H9 (cell line): ENCODE measurements at regions not wholly inside any gene's neighbourhood (a gene's known extent, or its start where the extent isn't known, plus 50 kb on each side); places are given as distances from the start of the nearest gene placed in this dataset.

ENCODE experiments used
- DNase-seq: peaks from one replicate; pipeline ENCODE4 v3.0.0-alpha.2; 2017
- H2AFZ ChIP-seq: one replicate; pipeline ENCODE4 v1.6.1; 2013; ENCODE audit warnings: mild to moderate bottlenecking, low read length, control low read depth, moderate library complexity
- H2AK5ac ChIP-seq: 2 replicates; pipeline ENCODE4 v1.6.1; 2013; ENCODE audit warnings: low read length, control low read depth, mixed read lengths; ENCODE audit not compliant: insufficient read length
- H2BK120ac ChIP-seq: one replicate; pipeline ENCODE4 v1.6.1; 2013; ENCODE audit warnings: low read depth, mild to moderate bottlenecking, low read length, control low read depth, inconsistent platforms; ENCODE audit not compliant: poor library complexity, severe bottlenecking
- H2BK12ac ChIP-seq: 2 replicates; pipeline ENCODE4 v1.6.1; 2013; ENCODE audit warnings: low read length, control low read depth, mixed read lengths, low read depth; ENCODE audit not compliant: insufficient read length
- H2BK15ac ChIP-seq: 2 replicates; pipeline ENCODE4 v1.6.1; 2013; ENCODE audit warnings: low read depth, low read length, control low read depth
- H2BK20ac ChIP-seq: one replicate; pipeline ENCODE4 v1.6.1; 2013; ENCODE audit warnings: low read depth, mild to moderate bottlenecking, low read length, control low read depth, inconsistent platforms; ENCODE audit not compliant: poor library complexity, severe bottlenecking
- H2BK5ac ChIP-seq: 2 replicates; pipeline ENCODE4 v1.6.1; 2013; ENCODE audit warnings: low read length, control low read depth, mixed read lengths; ENCODE audit not compliant: insufficient read length
- H3K14ac ChIP-seq: 2 replicates; pipeline ENCODE4 v1.6.1; 2013; ENCODE audit warnings: low read length, control low read depth; ENCODE audit not compliant: insufficient read depth
- H3K18ac ChIP-seq: 2 replicates; pipeline ENCODE4 v1.6.1; 2013; ENCODE audit warnings: low read depth, mild to moderate bottlenecking, mixed read lengths, low read length, control low read depth; ENCODE audit not compliant: insufficient read length
- H3K23ac ChIP-seq: 2 replicates; pipeline ENCODE4 v1.6.1; 2013; ENCODE audit warnings: low read length, control low read depth, mixed read lengths, low read depth; ENCODE audit not compliant: insufficient read length
- H3K23me2 ChIP-seq: 2 replicates; pipeline ENCODE4 v1.6.1; 2013; ENCODE audit warnings: low read depth, mild to moderate bottlenecking, mixed read lengths, low read length, control low read depth; ENCODE audit not compliant: insufficient read length, poor library complexity, severe bottlenecking
- H3K27ac ChIP-seq: 2 replicates; pipeline ENCODE4 v1.5.1; 2013; ENCODE audit warnings: low read length, control low read depth, mixed read lengths, low read depth; ENCODE audit not compliant: insufficient read length
- H3K27me3 ChIP-seq: 2 replicates; pipeline ENCODE4 v1.6.1; 2013; ENCODE audit warnings: low read length, control low read depth, inconsistent platforms; ENCODE audit not compliant: insufficient read depth
- H3K4ac ChIP-seq: 2 replicates; pipeline ENCODE4 v1.6.1; 2013; ENCODE audit warnings: low read depth, mild to moderate bottlenecking, control low read depth, inconsistent platforms, low read length, moderate library complexity
- H3K4me1 ChIP-seq: 2 replicates; pipeline ENCODE4 v1.6.1; 2013; ENCODE audit warnings: low read length, control low read depth, inconsistent platforms; ENCODE audit not compliant: insufficient read depth
- H3K4me2 ChIP-seq: 2 replicates; pipeline ENCODE4 v1.6.1; 2013; ENCODE audit warnings: low read length, control low read depth, mixed read lengths; ENCODE audit not compliant: insufficient read length, insufficient read depth
- H3K56ac ChIP-seq: 2 replicates; pipeline ENCODE4 v1.6.1; 2013; ENCODE audit warnings: low read depth, mild to moderate bottlenecking, mixed read lengths, low read length, control low read depth; ENCODE audit not compliant: insufficient read length
- H3K79me1 ChIP-seq: 2 replicates; pipeline ENCODE4 v1.6.1; 2013; ENCODE audit warnings: low read depth, mild to moderate bottlenecking, moderate library complexity, low read length, control low read depth, inconsistent platforms; ENCODE audit not compliant: insufficient read depth, poor library complexity, severe bottlenecking
- H3K79me2 ChIP-seq: 2 replicates; pipeline ENCODE4 v1.6.1; 2013; ENCODE audit warnings: low read length, control low read depth, inconsistent platforms; ENCODE audit not compliant: insufficient read depth
- H3K9ac ChIP-seq: 2 replicates; pipeline ENCODE4 v1.6.1; 2013; ENCODE audit warnings: low read length, control low read depth, mixed read lengths; ENCODE audit not compliant: insufficient read length; ENCODE audit errors: extremely low read depth
- H3K9me3 ChIP-seq: one replicate; pipeline ENCODE4 v1.6.1; 2013; ENCODE audit warnings: low read depth, low read length, inconsistent platforms; ENCODE audit not compliant: control insufficient read depth
- H3T11ph ChIP-seq: one replicate; pipeline ENCODE4 v1.6.1; 2013; ENCODE audit warnings: mild to moderate bottlenecking, low read length, control low read depth, inconsistent platforms
- H4K20me1 ChIP-seq: one replicate; pipeline ENCODE4 v1.6.1; 2013; ENCODE audit not compliant: control insufficient read depth, insufficient read length, insufficient read depth
- H4K5ac ChIP-seq: 2 replicates; pipeline ENCODE4 v1.6.1; 2013; ENCODE audit warnings: low read depth, mild to moderate bottlenecking, mixed read lengths, low read length, control low read depth; ENCODE audit not compliant: insufficient read length
- H4K8ac ChIP-seq: replicated peaks from 2 replicates; pipeline ENCODE4 v1.6.1; 2013; ENCODE audit warnings: low read length, control low read depth, mixed read lengths, low read depth; ENCODE audit not compliant: insufficient read length
- H4K91ac ChIP-seq: 2 replicates; pipeline ENCODE4 v1.6.1; 2013; ENCODE audit warnings: low read depth, mild to moderate bottlenecking, moderate library complexity, mixed read lengths, low read length, control low read depth; ENCODE audit not compliant: insufficient read length
- H3K27ac Mint-ChIP-seq, 3 experiments: 2 replicates in 2 of 3; 3 replicates in 1 of 3; pipeline ENCODE4 v1.8.0; 2020 to 2021; ENCODE audit warnings: mixed read lengths in 3 of 3, mild to moderate bottlenecking in 1 of 3, moderate library complexity in 1 of 3
- H3K27me3 Mint-ChIP-seq: 2 replicates; pipeline ENCODE4 v1.8.0; 2021; ENCODE audit warnings: low read depth, mild to moderate bottlenecking, moderate library complexity, mixed read lengths
- H3K36me3 Mint-ChIP-seq, 3 experiments: 2 replicates in 2 of 3; 3 replicates in 1 of 3; pipeline ENCODE4 v1.8.0; 2020 to 2021; ENCODE audit warnings: low read depth in 3 of 3, mixed read lengths in 3 of 3; ENCODE audit not compliant: insufficient read depth in 1 of 3
- H3K4me1 Mint-ChIP-seq, 2 experiments: 2 replicates each; pipeline ENCODE4 v1.8.0; 2020; ENCODE audit warnings: mixed read lengths in 2 of 2
- H3K4me3 Mint-ChIP-seq, 2 experiments: 2 replicates in 1 of 2; 3 replicates in 1 of 2; pipeline ENCODE4 v1.8.0; 2020 to 2021; ENCODE audit warnings: mild to moderate bottlenecking in 2 of 2, mixed read lengths in 2 of 2, moderate library complexity in 1 of 2
- H3K9me3 Mint-ChIP-seq, 2 experiments: 2 replicates in 1 of 2; 3 replicates in 1 of 2; pipeline ENCODE4 v1.8.0; 2020; ENCODE audit warnings: mild to moderate bottlenecking in 2 of 2, mixed read lengths in 2 of 2, moderate library complexity in 1 of 2
- CTCF ChIP-seq: fragments of 200-600 bp; sonication (generic); conservative IDR thresholded peaks from 3 replicates; pipeline ENCODE4 v1.8.0; 2021; ENCODE audit warnings: antibody characterized with exemption, mild to moderate bottlenecking
- WGBS: extraction: QIAGEN DNeasy Blood & Tissue Kit; methylation state at CpG from one replicate; pipeline ENCODE4 v1.1.7; 2013; ENCODE audit warnings: missing lambda C conversion rate, low lambda C conversion rate, mixed read lengths; ENCODE audit not compliant: insufficient read length; ENCODE audit errors: extremely low coverage; 5-methylcytosine and 5-hydroxymethylcytosine counted together

GRCh38 chr16:5938607-5939006 is 841.0 kb upstream of the EEF2KMT start:
- H3K9ac ChIP-seq: no peak overlapping the region
- Mint-ChIP-seq H3K9me3 (peaks cover 35 to 48% of the 10 kb centered on the region in 2 experiments), H3K36me3 (peaks cover 15 to 21% (median 18%) of the 10 kb centered on the region in 3 experiments)

More at GRCh38 chr16:5938607-5939006, 841.0 kb upstream of the EEF2KMT start:
- Histone ChIP-seq H3K79me2 (no peaks in the 10 kb centered on the region), H2BK120ac (no peak overlapping the region), H3K23me2 (no peaks in the 10 kb centered on the region), H4K20me1 (no peaks in the 10 kb centered on the region), H3K27ac (no peak overlapping the region), H3K23ac (no peak overlapping the region), H4K8ac (no peak overlapping the region), H3T11ph (no peak overlapping the region), H3K4me1 (no peaks in the 10 kb centered on the region), H3K79me1 (no peaks in the 10 kb centered on the region), H3K4me2 (no peak overlapping the region), H4K91ac (no peak overlapping the region), H3K9me3 (no peaks in the 10 kb centered on the region), H2AK5ac (no peak overlapping the region), H2BK15ac (no peak overlapping the region), H4K5ac (no peak overlapping the region), H3K4ac (no peak overlapping the region), H3K56ac (no peak overlapping the region), H2AFZ (no peak overlapping the region), H2BK12ac (no peak overlapping the region), H3K27me3 (no peaks in the 10 kb centered on the region), H3K14ac (no peak overlapping the region), H3K18ac (no peak overlapping the region), H2BK20ac (no peak overlapping the region), H2BK5ac (no peak overlapping the region)
- no peak for TF ChIP-seq CTCF
- WGBS: no CpG with 5 or more reads among the region's 1 CpG
- Mint-ChIP-seq H3K27me3 (peaks cover 10% of the 10 kb centered on the region), H3K4me1 (peaks cover under 1 to 4% of the 10 kb centered on the region in 2 experiments; a peak in 3 of 4 replicates), H3K4me3 (no peak overlapping the region), H3K27ac (no peak overlapping the region)
- DNase-seq: no peak
